8988T (cell line): ENCODE measurements at regions not wholly inside any gene's neighbourhood (a gene's known extent, or its start where the extent isn't known, plus 50 kb on each side); places are given as distances from the start of the nearest gene placed in this dataset.

Experiments used
- DNase-seq: peaks from one replicate; pipeline ENCODE4 v3.0.0; 2011

DNA sequence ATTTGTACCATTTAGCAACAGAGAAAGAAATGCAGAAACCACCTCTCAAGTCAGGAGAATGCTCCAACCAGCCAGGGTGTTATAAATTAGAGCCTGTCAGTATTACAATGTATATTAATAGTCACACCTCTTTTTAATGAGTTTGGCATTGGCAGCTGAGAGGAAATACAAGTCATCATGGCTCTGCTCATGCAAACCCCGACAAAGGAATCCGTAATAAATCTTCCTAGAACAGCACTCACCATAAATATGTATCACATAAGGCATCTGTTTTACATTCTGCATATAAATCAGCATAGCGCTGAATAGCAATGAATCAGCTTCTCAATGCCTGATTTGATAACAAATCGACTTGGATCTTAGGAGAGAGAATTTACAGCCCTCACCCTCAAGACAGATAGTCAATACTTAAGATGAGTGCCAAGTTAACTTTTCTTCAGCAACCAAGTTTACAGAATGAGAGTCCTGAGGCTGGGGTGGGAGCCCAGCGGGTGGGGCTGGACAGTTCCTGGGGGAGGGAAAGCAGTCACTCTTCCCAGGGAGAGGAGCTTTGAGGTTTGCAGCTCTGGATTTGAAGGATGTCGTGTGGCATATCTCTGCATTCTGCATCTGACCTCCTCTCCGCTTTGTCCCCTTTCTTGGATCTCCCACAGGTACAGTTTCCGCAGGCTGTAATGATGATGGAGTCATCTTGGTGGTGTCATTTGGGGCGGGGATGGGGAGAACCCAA, 1034.4 kb upstream of the NR2F2 start:
- DNase-seq: no peak

DNA sequence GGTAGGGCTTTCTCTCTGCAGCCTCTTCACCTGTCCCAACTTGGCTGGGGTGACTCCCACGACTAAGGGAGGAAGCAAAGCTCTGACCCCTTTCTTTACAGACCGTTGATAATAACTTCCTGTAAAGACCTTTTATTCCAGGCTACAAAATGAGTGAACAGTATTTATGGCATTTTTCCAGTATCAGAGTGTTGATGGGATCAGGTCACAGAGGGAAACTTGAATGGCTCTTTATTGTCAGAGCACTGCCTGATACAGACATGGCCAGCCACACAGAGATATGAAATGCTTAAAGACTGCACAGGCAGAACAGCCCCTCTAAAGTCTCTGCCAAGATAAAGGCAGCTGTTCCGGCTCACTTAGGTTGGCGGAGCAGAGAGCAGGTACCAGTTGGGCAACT, 1033.9 kb upstream of the NR2F2 start:
- no peak for DNase-seq

DNA sequence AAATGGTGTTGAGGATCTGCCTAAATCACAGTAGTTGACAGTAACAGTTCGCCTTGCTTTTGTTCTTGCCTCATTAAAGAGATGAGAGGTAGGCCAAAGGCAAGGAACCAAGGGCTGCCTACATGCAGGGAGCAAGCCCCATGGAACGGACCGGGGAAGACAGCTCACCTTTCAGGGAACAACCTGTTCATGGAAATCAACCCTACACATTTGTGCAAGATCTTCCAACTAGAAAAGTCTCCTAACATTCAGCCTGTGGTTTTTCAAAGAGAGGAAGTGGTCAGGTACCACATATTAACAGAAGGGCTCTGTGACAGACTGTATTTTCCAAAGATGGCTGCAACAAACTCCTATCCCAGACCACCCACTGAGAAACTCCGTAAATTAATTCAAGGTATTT, 1031.8 kb upstream of the NR2F2 start:
- no peak for DNase-seq

DNA sequence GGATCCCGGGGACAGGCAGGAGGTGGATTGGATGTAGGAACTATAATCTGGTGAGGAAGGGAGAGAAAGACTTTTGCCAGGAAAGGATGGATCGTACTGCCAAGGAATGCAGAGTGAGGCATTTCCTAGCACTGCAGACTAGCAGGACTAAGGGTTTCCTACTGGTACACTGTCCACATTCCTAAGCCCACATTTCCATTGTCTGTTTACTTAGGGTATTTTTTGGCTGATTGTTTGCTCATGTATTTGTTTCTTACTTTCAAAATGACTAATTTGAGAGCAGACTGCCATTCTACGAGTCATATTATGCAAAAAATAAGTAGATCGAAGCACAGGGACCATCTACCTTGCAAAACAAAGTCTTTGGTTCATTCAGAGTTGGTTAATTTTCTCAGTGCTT, 1029.5 kb upstream of the NR2F2 start:
- no peak for DNase-seq

DNA sequence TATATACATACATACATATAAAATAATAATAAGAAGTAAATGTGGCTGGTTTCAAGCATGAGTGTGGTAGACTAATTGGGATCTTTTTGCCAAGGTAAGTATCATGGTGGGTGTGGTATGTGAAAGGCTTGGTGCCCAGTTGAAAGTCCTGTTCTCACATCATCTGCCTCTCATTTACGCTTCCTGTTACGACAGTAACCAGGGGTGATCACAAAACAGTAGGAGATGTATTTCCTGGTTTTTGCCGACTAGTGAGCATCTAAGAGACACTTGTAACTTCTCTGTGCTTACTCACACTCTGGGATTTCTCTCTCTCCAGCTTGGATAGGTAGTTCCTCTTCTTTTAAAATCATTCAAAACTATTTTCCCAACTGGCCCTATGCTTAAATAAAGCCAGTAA, 1028.3 kb upstream of the NR2F2 start:
- no peak for DNase-seq

DNA sequence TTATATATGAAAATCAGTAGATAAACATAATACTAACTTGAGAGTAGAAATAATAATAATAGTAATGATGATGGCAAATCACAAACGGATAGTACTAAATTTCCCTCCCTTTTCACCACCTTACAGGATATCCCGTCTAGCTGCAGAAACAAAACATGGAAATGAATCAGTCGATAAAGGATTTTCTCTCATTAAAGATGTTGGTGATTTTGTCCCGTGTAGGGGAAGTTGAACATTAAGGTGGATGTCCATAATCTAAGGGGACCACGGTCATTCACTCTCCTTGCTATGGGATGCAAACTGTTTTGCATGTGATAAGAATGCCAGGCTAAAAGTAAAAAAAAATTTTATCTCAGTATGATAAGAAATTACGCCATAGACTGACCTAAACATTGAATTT, 1027.7 kb upstream of the NR2F2 start:
- no peak for DNase-seq

DNA sequence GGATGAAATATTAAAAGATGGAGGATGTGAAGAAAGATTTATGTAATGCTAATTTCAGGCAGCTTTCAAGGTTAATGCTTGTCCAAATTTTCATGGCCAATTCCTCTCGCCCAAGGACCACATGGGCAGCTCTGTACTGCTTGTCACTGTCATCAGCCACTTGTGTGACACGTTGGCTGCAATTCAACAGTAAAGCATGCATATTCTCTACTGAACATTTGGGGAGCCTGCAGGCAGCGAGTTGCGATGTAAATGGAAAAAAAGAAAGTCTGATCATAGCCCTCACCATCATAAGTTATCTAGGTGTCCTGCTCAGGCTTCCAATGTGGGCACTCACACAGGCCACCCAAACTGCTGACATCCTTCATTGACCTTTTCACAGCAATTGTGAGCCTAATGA, 1026.8 kb upstream of the NR2F2 start:
- no peak for DNase-seq

DNA sequence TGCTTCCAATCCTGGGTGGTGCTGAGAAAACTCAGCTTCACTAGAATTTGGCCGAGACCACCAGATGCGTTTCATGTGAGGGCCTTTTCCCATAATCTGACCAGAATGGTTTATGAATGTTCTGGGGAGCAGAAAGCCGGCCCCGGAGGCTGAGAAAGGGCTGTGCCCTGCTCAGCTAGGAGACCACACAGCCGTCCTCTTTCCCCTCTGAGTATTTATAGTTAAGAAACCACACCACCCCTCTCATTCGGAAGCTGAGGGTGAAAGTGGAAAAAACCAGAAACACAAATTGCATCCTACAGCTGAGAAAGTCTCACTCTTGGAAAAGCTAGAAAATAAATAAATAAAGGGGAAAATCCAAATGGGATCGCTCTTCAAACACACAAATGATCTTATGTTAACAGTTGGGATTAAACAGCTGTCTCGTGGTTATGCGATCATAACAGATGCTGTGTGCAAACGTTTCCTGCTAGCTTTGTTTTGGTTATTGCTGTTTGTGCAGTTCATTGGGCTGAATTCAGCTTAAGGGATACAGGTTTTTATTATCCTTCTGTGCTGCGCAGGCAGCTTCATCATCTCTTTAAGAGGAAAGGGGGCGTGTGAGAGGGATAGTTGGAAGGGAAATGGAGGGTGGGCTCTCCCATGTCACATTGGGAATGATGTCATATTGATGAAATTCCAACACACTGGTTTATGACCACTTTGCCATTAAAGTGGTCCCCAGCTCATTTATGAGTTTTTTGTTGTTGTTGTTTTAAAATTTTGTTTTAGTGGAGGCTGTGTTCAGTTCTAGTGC, 1026.2 kb upstream of the NR2F2 start:
- no peak for DNase-seq

DNA sequence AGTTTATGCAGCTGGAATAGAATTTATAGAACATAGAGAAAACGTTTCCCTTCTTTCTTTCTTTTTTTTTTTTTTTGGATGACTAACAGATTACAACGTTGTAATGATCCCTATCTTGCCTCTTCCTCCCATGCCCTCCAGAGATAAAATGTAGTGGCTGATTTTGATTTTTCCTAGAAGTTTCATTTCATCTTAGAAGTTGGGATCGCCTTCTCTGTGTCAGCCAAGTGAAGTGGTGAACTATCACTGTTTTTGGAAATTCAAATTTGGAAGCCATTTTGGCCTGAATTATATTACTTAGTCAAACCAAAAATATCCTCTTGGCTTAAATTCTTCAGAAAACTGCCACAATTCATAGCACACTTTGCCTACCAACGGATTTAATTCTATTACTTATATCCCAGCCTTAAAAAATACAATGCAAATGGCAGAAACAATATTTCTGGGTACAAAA, 1025.5 kb upstream of the NR2F2 start:
- no peak for DNase-seq

DNA sequence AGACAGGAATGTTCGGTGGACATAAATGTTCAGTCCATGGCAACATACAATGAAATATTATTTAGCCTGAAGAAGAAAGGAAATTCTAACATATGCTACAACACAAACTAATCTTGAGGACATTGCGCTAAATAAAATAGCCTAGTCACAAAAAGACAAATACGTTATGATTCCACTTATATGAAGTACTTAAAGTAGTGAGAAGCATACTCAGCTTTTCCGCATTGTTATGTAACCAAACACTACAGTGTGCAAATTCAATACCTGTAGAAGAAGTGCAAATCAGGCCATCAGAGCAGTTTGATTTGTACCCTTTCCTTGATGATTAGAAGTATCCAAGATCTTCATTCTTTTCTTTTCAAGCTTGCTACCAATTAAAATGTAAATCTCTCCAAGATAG, 1023.4 kb upstream of the NR2F2 start:
- no peak for DNase-seq

DNA sequence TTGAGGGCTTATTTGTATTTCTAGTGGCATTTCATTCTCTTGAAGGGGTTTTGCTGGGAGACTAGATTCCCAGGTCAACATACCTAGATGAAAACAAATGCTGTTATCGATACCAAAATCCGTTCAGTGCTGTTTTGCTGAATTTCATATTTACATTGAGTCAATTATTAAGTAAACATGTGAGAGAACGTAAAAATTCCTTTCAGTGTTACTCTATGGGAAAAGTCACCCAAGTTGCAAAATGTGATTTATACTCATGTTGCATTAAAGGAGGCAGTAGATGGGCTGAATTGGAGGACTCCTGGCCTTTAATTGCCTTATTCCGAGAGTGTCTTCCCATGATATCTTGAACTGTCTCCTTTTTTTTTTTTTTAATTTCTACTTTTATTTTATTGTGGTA, 1011.3 kb upstream of the NR2F2 start:
- DNase-seq: no peak

DNA sequence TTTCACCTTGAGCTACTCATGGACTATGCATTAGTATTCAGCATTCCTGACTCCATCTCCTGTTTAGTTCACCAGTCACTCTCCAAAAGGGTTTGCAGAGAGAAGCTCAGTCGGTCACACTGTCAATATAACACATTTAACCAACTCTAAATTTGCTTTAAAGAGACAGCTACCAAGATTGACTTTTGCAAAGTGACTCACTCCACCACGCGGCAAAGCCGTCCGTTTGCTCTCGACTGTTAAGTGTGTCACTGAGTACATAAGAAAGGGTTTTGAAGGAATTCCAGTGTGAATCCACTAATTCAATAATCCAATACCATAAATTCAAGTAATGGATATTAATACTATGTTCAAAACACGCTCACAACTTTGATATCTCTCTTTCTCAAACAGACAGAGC, 1006.7 kb upstream of the NR2F2 start:
- DNase-seq: no peak

DNA sequence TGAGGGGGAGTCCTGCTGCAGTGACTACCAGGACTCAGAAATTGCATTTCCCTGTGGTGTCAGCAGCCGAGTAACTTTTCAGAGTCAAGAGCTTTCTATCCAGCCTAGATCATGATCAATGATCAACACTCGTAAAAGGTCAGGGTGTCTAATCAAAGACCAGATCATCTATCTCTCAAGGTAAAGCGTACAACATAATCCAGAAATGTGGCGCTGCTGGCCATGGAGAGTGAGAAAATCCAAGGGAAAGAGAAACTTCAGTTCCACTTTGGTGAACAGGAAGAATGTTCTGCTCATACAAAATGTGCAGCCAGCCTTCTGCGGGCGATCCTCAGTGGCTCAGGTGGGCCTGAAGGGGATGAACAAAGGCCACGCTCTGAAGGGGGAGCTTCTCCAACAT, 1005.8 kb upstream of the NR2F2 start:
- DNase-seq: no peak

DNA sequence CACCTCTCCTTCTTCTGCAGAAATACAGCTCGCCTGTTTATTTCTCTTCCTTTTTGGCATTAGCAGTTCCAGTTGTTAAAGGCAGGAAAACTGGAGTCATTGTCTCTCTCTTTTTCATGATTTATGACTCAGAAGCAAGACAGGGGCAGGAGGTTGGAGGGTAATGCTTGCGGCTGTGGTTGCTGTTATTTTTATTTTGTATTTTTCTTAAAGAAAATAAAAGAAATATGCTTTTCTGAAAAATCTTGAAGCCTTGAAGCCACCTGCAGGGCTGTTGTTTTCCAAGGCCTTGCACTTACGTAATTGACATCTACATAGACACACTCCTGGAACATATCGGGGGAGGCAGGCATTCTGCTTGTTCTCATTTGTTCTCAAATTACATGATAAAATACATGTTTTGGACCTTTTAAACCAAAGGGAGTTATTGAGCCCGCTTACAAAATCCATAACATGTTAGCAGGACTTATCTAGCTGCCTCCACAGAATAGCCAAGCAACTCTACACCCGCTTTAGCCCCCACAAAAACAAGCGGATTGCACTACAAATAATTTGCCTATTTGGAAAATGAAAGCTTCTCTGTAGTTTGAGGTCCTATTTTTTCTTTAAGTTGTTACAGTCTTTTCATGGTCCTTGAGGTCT, 1004.6 kb upstream of the NR2F2 start:
- DNase-seq: no peak

DNA sequence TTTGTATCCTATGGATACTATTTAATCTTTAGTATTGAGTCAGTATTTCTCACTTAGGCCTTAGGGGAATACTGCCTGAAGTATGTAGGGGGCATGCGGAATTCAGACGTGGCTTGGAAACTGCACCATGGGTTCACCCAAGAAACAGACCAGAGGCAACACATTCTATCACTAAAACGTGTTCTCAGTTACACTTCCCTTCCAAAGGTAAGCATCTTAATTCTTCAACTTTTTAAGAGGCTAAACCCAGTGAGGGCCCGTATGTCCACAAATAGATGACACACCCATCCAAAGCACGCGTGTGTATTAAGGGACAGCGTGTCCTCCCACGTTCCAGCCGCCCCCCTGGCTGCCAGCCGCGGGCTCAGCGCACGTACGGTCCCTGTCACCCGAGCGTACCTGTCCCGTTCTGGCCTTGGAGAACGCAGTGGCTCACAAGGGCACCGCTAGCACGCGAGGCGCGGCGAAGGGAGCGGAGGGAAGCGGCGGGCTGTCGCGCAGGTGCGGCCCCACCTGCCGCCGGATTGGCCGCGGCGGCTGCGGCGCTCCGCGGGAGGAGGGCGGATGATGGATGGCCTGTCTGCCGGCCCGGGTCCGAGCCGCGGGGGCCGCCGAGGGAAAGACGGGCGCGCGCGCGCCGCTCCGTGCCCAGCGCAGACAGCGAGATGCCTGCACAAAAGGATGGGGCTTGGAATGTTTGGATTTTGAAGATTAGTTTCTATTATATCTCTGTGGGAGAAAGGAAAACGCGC, 1003.9 kb upstream of the NR2F2 start:
- DNase-seq: no peak

DNA sequence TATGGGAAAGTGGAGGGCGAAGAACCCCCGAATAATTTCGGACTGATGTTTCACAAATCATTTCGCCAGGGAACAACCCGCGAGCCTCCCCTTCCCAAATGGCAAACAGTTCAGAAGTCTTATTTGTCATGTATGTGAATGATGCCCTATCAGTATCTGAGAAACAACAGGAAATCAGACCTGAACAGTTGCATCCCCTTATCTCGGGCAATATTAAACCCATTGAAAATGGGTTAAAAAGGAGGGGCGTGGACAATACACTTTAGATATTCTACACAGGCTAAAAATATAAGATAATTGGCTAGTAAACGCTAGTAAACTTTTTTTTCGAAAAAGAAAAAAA, 1003.3 kb upstream of the NR2F2 start:
- DNase-seq: no peak

DNA sequence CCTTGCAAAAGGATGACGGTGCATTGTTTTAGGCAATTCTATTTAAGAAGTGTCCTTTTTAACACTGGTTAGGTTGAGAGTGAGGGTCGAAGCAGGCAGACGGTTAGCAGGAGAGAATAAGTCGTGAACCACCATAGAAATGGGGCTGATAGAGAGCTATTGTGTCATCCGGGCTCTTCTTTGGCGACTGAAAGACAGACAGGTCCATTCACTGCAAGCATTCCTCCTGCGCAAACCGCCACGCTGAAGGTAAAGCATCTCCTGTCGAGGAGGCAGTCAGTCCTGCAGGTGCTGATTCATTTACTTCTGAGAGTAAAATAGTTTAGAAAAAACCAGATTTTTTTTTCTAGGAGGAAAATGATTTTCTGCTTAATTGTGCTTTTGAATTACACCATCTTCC, 1002.8 kb upstream of the NR2F2 start:
- no peak for DNase-seq

DNA sequence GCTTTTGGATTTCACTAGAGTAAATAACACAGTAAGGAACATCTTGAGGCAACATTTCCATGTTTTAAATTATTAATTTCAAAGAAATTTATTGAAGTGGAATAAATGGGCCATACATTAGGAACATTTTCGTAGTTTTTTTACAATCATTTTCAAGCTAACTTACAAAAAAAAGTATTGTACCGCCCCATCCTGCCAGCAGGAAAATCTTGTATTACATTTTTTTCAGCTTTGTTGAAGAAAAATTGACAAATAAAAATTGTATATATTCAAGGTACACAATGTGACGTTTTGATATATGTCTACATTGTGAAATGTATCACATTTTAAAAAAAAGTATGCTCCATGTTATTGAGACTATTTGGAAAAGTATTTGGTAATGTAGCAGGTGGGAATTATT, 1001.9 kb upstream of the NR2F2 start:
- no peak for DNase-seq

DNA sequence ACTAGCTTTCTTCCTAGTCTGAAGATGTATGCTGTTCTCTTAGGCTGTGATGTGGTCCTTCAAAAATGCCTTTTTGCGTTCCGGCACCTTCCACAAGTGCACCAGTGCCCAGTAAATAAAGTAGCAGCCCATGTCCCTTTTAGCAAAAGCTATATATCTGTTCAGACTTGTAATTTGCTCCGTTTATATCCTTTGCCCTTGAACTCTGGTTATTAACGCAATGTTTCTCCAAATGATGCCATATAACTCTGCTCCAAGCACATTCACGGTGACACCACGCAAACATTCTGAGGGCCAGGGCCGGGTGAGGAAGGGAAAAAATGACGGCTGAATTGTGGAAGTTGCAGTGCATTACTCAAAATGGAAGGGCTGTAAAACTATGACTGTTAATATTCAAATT, 1001.1 kb upstream of the NR2F2 start:
- DNase-seq: no peak

DNA sequence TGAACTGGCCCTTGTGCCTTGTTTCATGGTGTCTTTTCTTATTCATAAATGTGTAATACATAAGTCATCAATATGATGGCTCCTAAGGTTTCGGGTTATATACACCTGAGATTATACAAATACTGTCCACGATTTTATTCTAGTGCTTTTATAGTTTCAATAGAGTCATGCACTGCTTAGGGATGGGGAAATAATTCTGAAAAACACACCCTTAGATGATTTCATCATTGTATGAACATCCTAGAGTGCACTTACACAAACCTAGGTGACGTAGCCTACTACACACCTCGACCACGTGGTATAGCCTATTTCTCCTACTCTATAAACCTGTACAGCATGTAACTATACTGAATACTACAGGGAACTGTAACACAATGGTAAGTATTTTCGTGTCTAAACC, 988.8 kb upstream of the NR2F2 start:
- DNase-seq: no peak

DNA sequence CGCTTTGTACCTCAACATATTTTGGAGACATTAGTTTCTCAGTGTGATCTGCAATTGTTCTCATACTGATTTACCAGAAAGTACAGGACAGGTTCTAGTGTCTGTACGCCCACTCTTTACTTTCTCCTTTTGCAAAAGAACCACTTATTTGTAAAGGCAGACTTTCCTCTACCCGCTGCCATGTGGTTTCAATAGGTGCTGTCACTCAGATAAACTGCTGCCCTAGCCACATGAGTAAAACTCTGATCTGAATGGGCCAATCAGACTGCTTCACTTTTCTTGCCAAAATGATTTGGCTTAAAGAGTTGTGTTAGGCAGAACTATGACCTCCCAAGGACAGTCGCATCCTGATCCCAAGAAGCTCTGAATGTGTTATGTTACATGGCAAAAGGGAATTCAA, 984.6 kb upstream of the NR2F2 start:
- DNase-seq: no peak

DNA sequence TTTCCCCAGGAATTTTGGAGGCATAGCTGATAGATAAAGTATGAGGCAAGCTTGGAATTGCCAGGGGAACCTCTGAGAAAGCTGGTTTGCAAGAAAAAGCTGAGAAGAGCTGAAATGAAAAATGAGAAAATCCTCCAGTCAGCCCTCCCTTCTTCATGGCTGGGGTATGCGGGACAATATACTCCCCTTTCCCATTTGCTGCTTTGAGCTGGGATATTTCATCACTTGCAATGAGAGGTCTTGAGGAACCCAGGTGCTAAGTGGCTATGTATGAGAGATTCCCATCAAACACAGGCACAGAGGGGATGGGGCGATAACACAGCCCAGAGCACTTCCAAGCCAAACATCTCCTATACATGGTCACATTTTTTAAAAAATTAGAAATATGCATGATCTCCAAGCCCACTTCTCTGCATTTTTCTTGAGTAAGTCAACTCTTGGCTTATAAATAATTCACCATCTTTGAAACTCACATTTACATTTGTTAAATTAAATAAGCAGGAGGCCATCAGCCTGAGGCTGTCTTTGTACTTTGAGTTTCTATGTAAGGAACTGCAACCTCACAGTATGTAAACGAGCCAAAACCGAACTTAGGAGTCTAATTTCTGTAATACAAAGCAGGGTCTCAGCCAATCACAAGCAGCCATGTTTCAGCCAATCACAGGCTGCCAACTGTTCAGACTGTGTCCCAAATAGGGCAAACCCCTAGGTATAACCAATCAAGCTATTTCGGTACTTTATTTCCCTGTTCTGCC, 983.6 kb upstream of the NR2F2 start:
- no peak for DNase-seq

DNA sequence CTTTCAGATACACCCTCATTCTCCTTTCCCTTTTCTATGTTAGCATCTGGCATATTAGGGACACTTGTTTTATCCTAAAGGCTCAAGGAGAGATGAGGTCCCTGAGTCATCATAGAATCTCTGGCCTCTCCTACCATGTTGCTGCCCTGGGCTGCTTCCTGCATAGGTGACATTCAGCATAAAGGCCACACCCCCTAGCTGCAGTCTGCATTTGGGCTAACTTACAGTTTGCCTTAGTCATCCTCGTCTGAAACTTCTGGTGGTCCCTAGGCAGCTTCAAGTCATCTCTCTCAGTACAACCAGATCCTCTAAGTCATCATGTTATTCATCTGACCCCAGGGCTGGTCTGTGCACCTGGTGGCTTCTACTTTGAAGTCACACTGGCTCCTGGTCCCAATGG, 982.7 kb upstream of the NR2F2 start:
- no peak for DNase-seq
